MCF 10A (cell line): ENCODE measurements at regions not wholly inside any gene's neighbourhood (a gene's known extent, or its start where the extent isn't known, plus 50 kb on each side); places are given as distances from the start of the nearest gene placed in this dataset.
A peak's percentile ranks its signal among the peaks of the same experiment; 100 is the strongest.

Source experiments
- BruUV-seq: library from RNA; stranded (reverse); fragments of 400-500 nt; replicated peaks from 2 replicates; lab custom pipeline; 2021; lab: Mats Ljungman, UMichigan
- CTCF ChIA-PET: fragments of 300-600 bp; sonication (Branson Sonifier 250); formaldehyde crosslinking; extraction: SDS; loops from one replicate; lab custom pipeline; 2021; ENCODE audit warnings: antibody characterized with exemption, inconsistent platforms; lab: Yijun Ruan, JAX
- POLR2A ChIA-PET: fragments of 300-600, 350-650 bp; sonication (Branson Sonifier 250); formaldehyde crosslinking; extraction: SDS; loops from one replicate; lab custom pipeline; 2020; ENCODE audit warnings: antibody characterized with exemption, inconsistent platforms; lab: Yijun Ruan, JAX
- DNase-seq: peaks from one replicate; pipeline ENCODE4 v3.0.0-alpha.2; 2018; ENCODE audit not compliant: unreplicated experiment
- H3K27ac Mint-ChIP-seq: one replicate; pipeline ENCODE4 v1.8.0; 2022; ENCODE audit warnings: mild to moderate bottlenecking, low read depth, mixed read lengths; ENCODE audit not compliant: unreplicated experiment
- H3K27me3 Mint-ChIP-seq: one replicate; pipeline ENCODE4 v1.8.0; 2022; ENCODE audit warnings: mixed read lengths; ENCODE audit not compliant: insufficient read depth, unreplicated experiment
- H3K36me3 Mint-ChIP-seq: one replicate; pipeline ENCODE4 v1.8.0; 2022; ENCODE audit warnings: mild to moderate bottlenecking, moderate library complexity, mixed read lengths; ENCODE audit not compliant: insufficient read depth, unreplicated experiment
- H3K4me1 Mint-ChIP-seq: one replicate; pipeline ENCODE4 v1.8.0; 2022; ENCODE audit warnings: mixed read lengths; ENCODE audit not compliant: insufficient read depth, unreplicated experiment
- H3K4me3 Mint-ChIP-seq: one replicate; pipeline ENCODE4 v1.8.0; 2022; ENCODE audit warnings: mild to moderate bottlenecking, moderate library complexity, mixed read lengths; ENCODE audit not compliant: unreplicated experiment
- H3K9me3 Mint-ChIP-seq: one replicate; pipeline ENCODE4 v1.8.0; 2022; ENCODE audit warnings: mixed read lengths; ENCODE audit not compliant: unreplicated experiment
- intact Hi-C: fragments of 100-400 bp; cut with micrococcal nuclease; formaldehyde crosslinking; loops from 2 replicates; pipeline ENCODE4 v1.14.1; 2022
- TF ChIP-seq, protein P1 (sequence below): fragments of 200-600 bp; IDR thresholded peaks from one replicate; pipeline ENCODE4 v1.8.0; 2022; ENCODE audit warnings: antibody characterized with exemption, mild to moderate bottlenecking; ENCODE audit not compliant: unreplicated experiment

DNA sequence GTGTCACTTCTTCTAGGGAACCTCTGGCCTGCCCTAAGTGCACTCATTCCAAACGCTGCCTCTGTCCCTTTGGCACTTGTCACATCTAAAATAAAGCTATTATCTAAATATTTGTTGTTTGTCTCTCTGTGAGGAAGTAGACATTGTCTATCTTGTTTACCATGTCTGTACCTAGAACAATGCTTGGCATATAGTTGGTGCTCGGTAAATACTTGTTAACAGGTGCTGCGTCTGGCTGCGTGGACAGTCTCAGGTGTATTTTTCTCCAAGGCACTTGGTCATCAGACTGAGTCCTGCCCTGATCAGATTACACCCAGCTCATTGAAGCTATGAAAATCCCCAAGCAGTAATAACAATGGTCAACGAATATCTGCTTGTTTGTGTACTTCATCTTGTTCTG lies 174.9 kb upstream of the SMIM23 start:
- no peaks in the 10 kb centered on the region for H3K27me3 Mint-ChIP-seq
- no peak overlapping the region for H3K27ac Mint-ChIP-seq
- peaks cover 16% of the 10 kb centered on the region for H3K9me3 Mint-ChIP-seq
- POLR2A ChIA-PET: interaction anchor here (0.6 kb wide), 1 partner anchor 192 kb away, joined by 3 read pairs; no protein-coding TSS in a partner anchor
- H3K4me3 Mint-ChIP-seq: no peak overlapping the region
- no peaks in the 10 kb centered on the region for H3K4me1 Mint-ChIP-seq
- no peak for DNase-seq
- H3K36me3 Mint-ChIP-seq: no peaks in the 10 kb centered on the region
- TF ChIP-seq, protein P1, sequence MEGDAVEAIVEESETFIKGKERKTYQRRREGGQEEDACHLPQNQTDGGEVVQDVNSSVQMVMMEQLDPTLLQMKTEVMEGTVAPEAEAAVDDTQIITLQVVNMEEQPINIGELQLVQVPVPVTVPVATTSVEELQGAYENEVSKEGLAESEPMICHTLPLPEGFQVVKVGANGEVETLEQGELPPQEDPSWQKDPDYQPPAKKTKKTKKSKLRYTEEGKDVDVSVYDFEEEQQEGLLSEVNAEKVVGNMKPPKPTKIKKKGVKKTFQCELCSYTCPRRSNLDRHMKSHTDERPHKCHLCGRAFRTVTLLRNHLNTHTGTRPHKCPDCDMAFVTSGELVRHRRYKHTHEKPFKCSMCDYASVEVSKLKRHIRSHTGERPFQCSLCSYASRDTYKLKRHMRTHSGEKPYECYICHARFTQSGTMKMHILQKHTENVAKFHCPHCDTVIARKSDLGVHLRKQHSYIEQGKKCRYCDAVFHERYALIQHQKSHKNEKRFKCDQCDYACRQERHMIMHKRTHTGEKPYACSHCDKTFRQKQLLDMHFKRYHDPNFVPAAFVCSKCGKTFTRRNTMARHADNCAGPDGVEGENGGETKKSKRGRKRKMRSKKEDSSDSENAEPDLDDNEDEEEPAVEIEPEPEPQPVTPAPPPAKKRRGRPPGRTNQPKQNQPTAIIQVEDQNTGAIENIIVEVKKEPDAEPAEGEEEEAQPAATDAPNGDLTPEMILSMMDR: no peak
- CTCF ChIA-PET: interaction anchor here (0.5 to 1.6 kb wide), 3 partner anchors 17 to 126 kb away, joined by 3 read pairs; no protein-coding TSS in a partner anchor
- no TSS peak for BruUV-seq
- intact Hi-C loops: no loop called here

DNA sequence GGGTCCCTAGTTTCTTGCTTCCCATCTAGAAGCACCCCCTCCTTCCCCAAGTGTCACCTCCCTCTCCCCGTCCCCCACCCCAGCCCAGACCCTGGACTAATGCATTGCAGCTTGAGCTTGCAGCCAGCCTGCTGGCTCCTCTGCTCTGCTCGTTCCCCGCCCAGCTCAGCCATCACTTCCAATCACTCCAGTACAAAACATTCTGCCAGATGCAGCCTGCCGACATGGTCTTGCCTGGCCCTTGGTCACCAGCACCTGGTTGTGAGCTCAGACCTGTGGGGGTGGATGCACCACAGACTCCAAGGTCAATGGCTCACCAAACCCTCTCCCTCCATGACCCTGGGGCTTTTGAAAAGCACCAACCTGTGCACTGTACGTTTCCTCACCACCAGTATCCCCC lies 172.9 kb upstream of the SMIM23 start:
- H3K36me3 Mint-ChIP-seq: no peaks in the 10 kb centered on the region
- no peaks in the 10 kb centered on the region for H3K9me3 Mint-ChIP-seq
- ChIA-PET CTCF (no interaction called here), POLR2A (no interaction called here)
- H3K27me3 Mint-ChIP-seq: no peaks in the 10 kb centered on the region
- DNase-seq: no peak
- BruUV-seq: no TSS peak
- H3K27ac Mint-ChIP-seq: no peak overlapping the region
- intact Hi-C loops: no loop called here
- no peaks in the 10 kb centered on the region for H3K4me1 Mint-ChIP-seq
- TF ChIP-seq, protein P1: no peak
- H3K4me3 Mint-ChIP-seq: no peak overlapping the region

DNA sequence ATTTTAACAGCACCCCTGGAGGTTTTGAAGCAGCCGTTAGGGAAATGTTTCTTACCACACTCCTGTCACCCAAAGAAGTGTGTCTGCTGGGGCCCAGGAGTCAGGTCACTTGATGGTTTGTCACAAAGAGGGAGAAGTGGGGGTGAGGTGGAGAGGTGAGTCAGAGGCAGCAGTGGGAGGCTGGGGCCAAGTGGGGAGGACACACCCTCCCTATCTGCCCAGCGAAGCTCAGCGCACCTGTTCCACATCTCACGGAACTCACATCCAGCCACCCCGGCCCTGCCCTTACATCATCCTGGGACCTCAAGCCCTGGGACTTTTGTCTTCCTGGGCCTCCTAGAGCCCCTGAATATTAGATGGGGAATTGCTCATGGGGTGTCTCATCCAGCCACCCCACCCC lies 171.1 kb upstream of the SMIM23 start:
- Mint-ChIP-seq H3K9me3 (no peaks in the 10 kb centered on the region), H3K4me3 (no peak overlapping the region), H3K4me1 (no peaks in the 10 kb centered on the region), H3K27ac (no peak overlapping the region), H3K36me3 (no peaks in the 10 kb centered on the region), H3K27me3 (no peaks in the 10 kb centered on the region)
- intact Hi-C loops: no loop called here
- no TSS peak for BruUV-seq
- DNase-seq: no peak
- ChIA-PET POLR2A (no interaction called here), CTCF (interaction anchor here (0.6 kb wide), 1 partner anchor 218 kb away, joined by 3 read pairs; no protein-coding TSS in a partner anchor)
- TF ChIP-seq, protein P1: no peak

DNA sequence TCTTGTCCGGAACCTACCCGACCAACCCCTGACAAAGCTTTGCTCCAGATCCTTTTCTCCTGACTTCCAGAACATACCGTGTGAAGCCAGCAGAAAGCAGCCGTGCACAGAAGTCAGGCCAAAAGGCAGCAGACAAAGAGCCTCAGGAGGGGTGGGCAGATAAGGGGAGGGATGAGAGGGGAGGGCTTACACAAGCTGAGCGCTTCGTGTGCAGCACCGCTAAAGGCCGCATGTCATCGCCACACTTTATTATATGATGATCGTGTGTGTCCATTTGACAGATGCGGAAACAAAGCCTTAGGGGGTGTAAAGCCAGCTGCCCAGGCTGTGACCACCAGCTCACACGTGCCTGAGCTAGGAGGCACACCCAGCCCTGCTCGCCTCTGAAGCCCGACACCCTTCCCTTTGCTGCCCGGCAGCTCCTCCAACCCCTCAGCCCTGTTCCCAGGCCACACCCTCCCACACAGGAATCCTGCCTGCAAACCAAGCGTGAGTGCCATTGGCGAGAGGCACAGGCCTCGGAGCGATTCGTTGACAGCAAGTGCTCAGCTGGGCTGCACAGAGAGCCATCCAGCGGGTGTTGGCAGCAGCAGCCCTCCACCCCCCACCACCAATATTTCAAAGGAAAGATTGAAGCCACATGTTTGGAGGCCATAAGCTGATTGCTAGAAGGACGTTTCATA lies 170.5 kb upstream of the SMIM23 start:
- CTCF ChIA-PET: no interaction called here
- H3K27ac Mint-ChIP-seq: no peak overlapping the region

More for the DNA sequence above, 170.5 kb upstream of the SMIM23 start:
- Mint-ChIP-seq H3K4me3 (no peak overlapping the region), H3K36me3 (no peaks in the 10 kb centered on the region), H3K4me1 (no peaks in the 10 kb centered on the region), H3K9me3 (no peaks in the 10 kb centered on the region), H3K27me3 (no peaks in the 10 kb centered on the region)
- DNase-seq: peak; percentile 50
- TF ChIP-seq, protein P1: no peak
- POLR2A ChIA-PET: interaction anchor here (0.6 kb wide), 1 partner anchor 799 kb away, joined by 3 read pairs; no protein-coding TSS in a partner anchor
- BruUV-seq: no TSS peak
- intact Hi-C loops: no loop called here
